ENCODE measurements at regions not wholly inside any gene's neighbourhood (a gene's known extent, or its start where the extent isn't known, plus 50 kb on each side); places are given as distances from the start of the nearest gene placed in this dataset.

- TF ChIP-seq ELF4 (IDR thresholded peaks at IDR 0.05) (no peak), TARDBP (IDR thresholded peaks at IDR 0.05) (no peak), HDGF (IDR thresholded peaks at IDR 0.05; ENCODE audit: borderline replicate concordance) (no peak), FOXM1 (IDR thresholded peaks at IDR 0.05; ENCODE audit: borderline replicate concordance) (no peak), FOXK2 (IDR thresholded peaks at IDR 0.05) (no peak), BHLHE40 (IDR thresholded peaks at IDR 0.05; ENCODE audit: borderline replicate concordance) (no peak), CTBP1 (IDR thresholded peaks at IDR 0.05; ENCODE audit: borderline replicate concordance) (no peak), FOXA1 (IDR thresholded peaks at IDR 0.05) (no peak), NFRKB (IDR thresholded peaks at IDR 0.05) (no peak)
These were observed 224.2 kb downstream of the SIPA1L2 start for GRCh38 chr1:232405781-232406180.
